CD4-positive, CD25-positive, alpha-beta regulatory T cell (primary cell): ENCODE measurements at regions not wholly inside any gene's neighbourhood (a gene's known extent, or its start where the extent isn't known, plus 50 kb on each side); places are given as distances from the start of the nearest gene placed in this dataset.

Source experiments
- ATAC-seq, 2 donors: fragments of 150-1000 bp; cut with Tn5 transposase; one replicate each; pipeline ENCODE4 v1.10.0; 2021; ENCODE audit warnings: low read depth in 2 of 2, moderate number of reproducible peaks in 2 of 2, moderate library complexity in 1 of 2
- DNase-seq, 3 donors: peaks; one replicate each; pipeline versions ENCODE4 v3.0.0 to v3.0.0-alpha.2; 2012 to 2022; ENCODE audit warnings: mixed read lengths in 1 of 3
- H3K27ac ChIP-seq: one replicate; pipeline ENCODE4 v1.7.0; 2013; ENCODE audit warnings: mild to moderate bottlenecking, low read length; ENCODE audit not compliant: insufficient read depth, poor library complexity, severe bottlenecking
- H3K27me3 ChIP-seq: one replicate; pipeline ENCODE4 v1.7.0; 2013; ENCODE audit warnings: low read length; ENCODE audit not compliant: control insufficient read depth, insufficient read depth
- H3K36me3 ChIP-seq: one replicate; pipeline ENCODE4 v1.7.0; 2013; ENCODE audit warnings: mild to moderate bottlenecking, low read length, moderate library complexity; ENCODE audit not compliant: control insufficient read depth, insufficient read depth
- H3K4me1 ChIP-seq: 2 replicates; pipeline ENCODE4 v1.7.0; 2013; ENCODE audit warnings: mild to moderate bottlenecking, low read length; ENCODE audit not compliant: insufficient read depth, control insufficient read depth, poor library complexity, severe bottlenecking
- H3K4me3 ChIP-seq: one replicate; pipeline ENCODE4 v1.7.0; 2013; ENCODE audit warnings: low read depth, mild to moderate bottlenecking, low read length, moderate library complexity
- H3K9me3 ChIP-seq, 2 experiments: 1 replicate in 1 of 2; 2 replicates in 1 of 2; pipeline ENCODE4 v1.7.0; 2013; ENCODE audit warnings: low read length in 2 of 2, mild to moderate bottlenecking in 1 of 2, moderate library complexity in 1 of 2; ENCODE audit not compliant: control insufficient read depth in 2 of 2
- H3K27ac Mint-ChIP-seq, 3 donors: one replicate each; pipeline ENCODE4 v1.8.0; 2020 to 2022; ENCODE audit warnings: mild to moderate bottlenecking in 3 of 3, mixed read lengths in 3 of 3, moderate library complexity in 2 of 3
- H3K27me3 Mint-ChIP-seq: one replicate; pipeline ENCODE4 v1.8.0; 2022; ENCODE audit warnings: mild to moderate bottlenecking, mixed read lengths
- H3K36me3 Mint-ChIP-seq: one replicate; pipeline ENCODE4 v1.8.0; 2020; ENCODE audit warnings: mixed read lengths
- H3K4me1 Mint-ChIP-seq, 4 donors: one replicate each; pipeline ENCODE4 v1.8.0; 2020 to 2022; ENCODE audit warnings: mixed read lengths in 4 of 4, mild to moderate bottlenecking in 1 of 4
- H3K4me3 Mint-ChIP-seq, 4 donors: one replicate each; pipeline ENCODE4 v1.8.0; 2020 to 2022; ENCODE audit warnings: mild to moderate bottlenecking in 4 of 4, mixed read lengths in 4 of 4, moderate library complexity in 3 of 4
- H3K9me3 Mint-ChIP-seq, 7 donors: one replicate each; pipeline ENCODE4 v1.8.0; 2020 to 2022; ENCODE audit warnings: mixed read lengths in 7 of 7, mild to moderate bottlenecking in 3 of 7, moderate library complexity in 2 of 7

- no peak overlapping the region for H3K4me3 ChIP-seq
- no peak overlapping the region for H3K27ac Mint-ChIP-seq
- no peaks in the 10 kb centered on the region for H3K27me3 Mint-ChIP-seq
- H3K27ac ChIP-seq, result no peak overlapping the region
- no peaks in the 10 kb centered on the region for H3K36me3 ChIP-seq
- peaks cover 0 to 8% (median 3%) of the 10 kb centered on the region in 7 donors for H3K9me3 Mint-ChIP-seq
- no peak for DNase-seq
- no peaks in the 10 kb centered on the region for H3K27me3 ChIP-seq
- H3K9me3 ChIP-seq, result no peaks in the 10 kb centered on the region
- no peaks in the 10 kb centered on the region for H3K4me1 ChIP-seq
- H3K4me1 Mint-ChIP-seq, result no peaks in the 10 kb centered on the region
- ATAC-seq, result no peak
- no peaks in the 10 kb centered on the region for H3K36me3 Mint-ChIP-seq
- no peak overlapping the region for H3K4me3 Mint-ChIP-seq
Measured at GRCh38 chr6:50288881-50289280, 239.2 kb upstream of the DEFB112 start.

- Mint-ChIP-seq H3K9me3 (peaks cover 0 to 8% (median 3%) of the 10 kb centered on the region in 7 donors), H3K36me3 (no peaks in the 10 kb centered on the region)
- H3K4me3 ChIP-seq, result no peak overlapping the region
Measured at GRCh38 chr6:50289366-50289765, 239.6 kb upstream of the DEFB112 start.

GRCh38 chr6:50301307-50301706 is 251.6 kb upstream of the DEFB112 start:
- Histone ChIP-seq H3K4me1 (no peaks in the 10 kb centered on the region), H3K4me3 (no peak overlapping the region), H3K9me3 (no peaks in the 10 kb centered on the region), H3K27ac (no peak overlapping the region), H3K27me3 (no peaks in the 10 kb centered on the region), H3K36me3 (no peaks in the 10 kb centered on the region)
- DNase-seq (no peak), ATAC-seq (no peak)
- H3K9me3 Mint-ChIP-seq, result peaks cover 0 to 14% (median 6%) of the 10 kb centered on the region in 7 donors
- H3K36me3 Mint-ChIP-seq, result no peaks in the 10 kb centered on the region
- no peak overlapping the region for H3K27ac Mint-ChIP-seq
- H3K27me3 Mint-ChIP-seq, result no peaks in the 10 kb centered on the region
- H3K4me1 Mint-ChIP-seq, result no peaks in the 10 kb centered on the region
- H3K4me3 Mint-ChIP-seq, result no peak overlapping the region

More at GRCh38 chr6:50289366-50289765, 239.6 kb upstream of the DEFB112 start:
- Histone ChIP-seq H3K27ac (no peak overlapping the region), H3K36me3 (no peaks in the 10 kb centered on the region), H3K27me3 (no peaks in the 10 kb centered on the region), H3K4me1 (no peaks in the 10 kb centered on the region), H3K9me3 (no peaks in the 10 kb centered on the region)
- DNase-seq, result no peak
- Mint-ChIP-seq H3K27me3 (no peaks in the 10 kb centered on the region), H3K27ac (no peak overlapping the region), H3K4me3 (no peak overlapping the region), H3K4me1 (no peaks in the 10 kb centered on the region)
- ATAC-seq, result no peak

GRCh38 chr6:50305660-50306059 is 255.9 kb upstream of the DEFB112 start:
- no peak for ATAC-seq
- Mint-ChIP-seq H3K4me1 (no peaks in the 10 kb centered on the region), H3K36me3 (no peaks in the 10 kb centered on the region)

GRCh38 chr6:50318536-50318935 is 268.8 kb upstream of the DEFB112 start:
- H3K4me1 ChIP-seq, result no peaks in the 10 kb centered on the region
- DNase-seq (no peak), ATAC-seq (no peak)
- H3K27ac ChIP-seq, result no peak overlapping the region
- H3K36me3 ChIP-seq, result no peaks in the 10 kb centered on the region
- H3K9me3 ChIP-seq, result no peaks in the 10 kb centered on the region
- no peaks in the 10 kb centered on the region for H3K27me3 ChIP-seq
- H3K4me3 Mint-ChIP-seq, result no peak overlapping the region
- H3K27ac Mint-ChIP-seq, result no peak overlapping the region
- H3K36me3 Mint-ChIP-seq, result no peaks in the 10 kb centered on the region
- peaks cover 2 to 8% (median 3%) of the 10 kb centered on the region in 7 donors for H3K9me3 Mint-ChIP-seq
- H3K27me3 Mint-ChIP-seq, result no peaks in the 10 kb centered on the region
- H3K4me3 ChIP-seq, result no peak overlapping the region
- H3K4me1 Mint-ChIP-seq, result no peaks in the 10 kb centered on the region

More at GRCh38 chr6:50305660-50306059, 255.9 kb upstream of the DEFB112 start:
- no peaks in the 10 kb centered on the region for H3K27me3 Mint-ChIP-seq
- DNase-seq, result no peak
- Histone ChIP-seq H3K27me3 (no peaks in the 10 kb centered on the region), H3K9me3 (no peaks in the 10 kb centered on the region), H3K36me3 (no peaks in the 10 kb centered on the region), H3K27ac (no peak overlapping the region), H3K4me1 (no peaks in the 10 kb centered on the region), H3K4me3 (no peak overlapping the region)
- H3K27ac Mint-ChIP-seq, result no peak overlapping the region
- H3K4me3 Mint-ChIP-seq, result no peak overlapping the region
- H3K9me3 Mint-ChIP-seq, result peaks cover 1 to 12% (median 4%) of the 10 kb centered on the region in 7 donors

GRCh38 chr6:50330347-50330746 is 280.6 kb upstream of the DEFB112 start:
- Histone ChIP-seq H3K36me3 (no peaks in the 10 kb centered on the region), H3K27me3 (no peaks in the 10 kb centered on the region), H3K27ac (no peak overlapping the region), H3K4me1 (no peaks in the 10 kb centered on the region), H3K9me3 (peaks cover 2 to 5% of the 10 kb centered on the region in 2 experiments), H3K4me3 (no peak overlapping the region)
- no peaks in the 10 kb centered on the region for H3K4me1 Mint-ChIP-seq
- no peak overlapping the region for H3K4me3 Mint-ChIP-seq
- H3K27me3 Mint-ChIP-seq, result no peaks in the 10 kb centered on the region
- DNase-seq, result no peak
- no peak overlapping the region for H3K27ac Mint-ChIP-seq
- no peak for ATAC-seq
- H3K9me3 Mint-ChIP-seq, result peaks cover 3 to 29% (median 7%) of the 10 kb centered on the region in 7 donors
- H3K36me3 Mint-ChIP-seq, result no peaks in the 10 kb centered on the region

GRCh38 chr6:50330963-50331362 is 281.2 kb upstream of the DEFB112 start:
- H3K9me3 ChIP-seq, result peaks cover 2 to 5% of the 10 kb centered on the region in 2 experiments
- no peaks in the 10 kb centered on the region for H3K4me1 ChIP-seq
- H3K27ac ChIP-seq, result no peak overlapping the region
- H3K27ac Mint-ChIP-seq, result no peak overlapping the region
- no peak overlapping the region for H3K4me3 ChIP-seq
- H3K4me3 Mint-ChIP-seq, result no peak overlapping the region
- H3K9me3 Mint-ChIP-seq, result peaks cover 2 to 33% (median 7%) of the 10 kb centered on the region in 7 donors
- no peaks in the 10 kb centered on the region for H3K36me3 ChIP-seq
- no peaks in the 10 kb centered on the region for H3K27me3 ChIP-seq
- DNase-seq, result no peak
- no peaks in the 10 kb centered on the region for H3K27me3 Mint-ChIP-seq
- no peaks in the 10 kb centered on the region for H3K4me1 Mint-ChIP-seq
- no peaks in the 10 kb centered on the region for H3K36me3 Mint-ChIP-seq
- ATAC-seq, result no peak

GRCh38 chr6:50333696-50334095 is 284.0 kb upstream of the DEFB112 start:
- Histone ChIP-seq H3K27ac (no peak overlapping the region), H3K36me3 (no peaks in the 10 kb centered on the region), H3K27me3 (no peaks in the 10 kb centered on the region), H3K9me3 (peaks cover 0 to 2% of the 10 kb centered on the region in 2 experiments), H3K4me1 (no peaks in the 10 kb centered on the region), H3K4me3 (no peak overlapping the region)
- H3K4me3 Mint-ChIP-seq, result no peak overlapping the region
- peaks cover 0 to 24% (median 4%) of the 10 kb centered on the region in 7 donors for H3K9me3 Mint-ChIP-seq
- ATAC-seq (no peak), DNase-seq (no peak)
- no peaks in the 10 kb centered on the region for H3K4me1 Mint-ChIP-seq
- H3K36me3 Mint-ChIP-seq, result no peaks in the 10 kb centered on the region
- no peak overlapping the region for H3K27ac Mint-ChIP-seq
- H3K27me3 Mint-ChIP-seq, result no peaks in the 10 kb centered on the region
